GM23248 (cell line): ENCODE measurements at regions not wholly inside any gene's neighbourhood (a gene's known extent, or its start where the extent isn't known, plus 50 kb on each side); places are given as distances from the start of the nearest gene placed in this dataset.

Experiments used
- DNase-seq: peaks from one replicate; pipeline ENCODE4 v3.0.0-alpha.2; 2015
- H2AFZ ChIP-seq: fragments of 200-600 bp; sonication (generic); 2 replicates; pipeline ENCODE4 v1.6.1; 2016; ENCODE audit warnings: antibody characterized with exemption
- H3F3A ChIP-seq: fragments of 200-600 bp; sonication (generic); 2 replicates; pipeline ENCODE4 v1.6.1; 2016; ENCODE audit warnings: mild to moderate bottlenecking, antibody characterized with exemption, mixed run types; ENCODE audit not compliant: insufficient read depth
- H3K27ac ChIP-seq: fragments of 200-600 bp; sonication (generic); 2 replicates; pipeline ENCODE4 v1.5.1; 2016; ENCODE audit warnings: mild to moderate bottlenecking
- H3K27me3 ChIP-seq: fragments of 200-600 bp; sonication (generic); replicated peaks from 2 replicates; pipeline ENCODE4 v1.6.1; 2016; ENCODE audit warnings: mild to moderate bottlenecking; ENCODE audit not compliant: insufficient read depth
- H3K36me3 ChIP-seq: fragments of 200-600 bp; sonication (generic); 2 replicates; pipeline ENCODE4 v1.6.1; 2016; ENCODE audit warnings: low read depth, mild to moderate bottlenecking
- H3K4me1 ChIP-seq: fragments of 200-600 bp; sonication (generic); 2 replicates; pipeline ENCODE4 v1.6.1; 2016; ENCODE audit warnings: mild to moderate bottlenecking; ENCODE audit not compliant: insufficient read depth
- H3K4me2 ChIP-seq: fragments of 200-600 bp; sonication (generic); one replicate; pipeline ENCODE4 v1.6.1; 2016; ENCODE audit warnings: mild to moderate bottlenecking; ENCODE audit not compliant: unreplicated experiment
- H3K4me3 ChIP-seq: fragments of 200-600 bp; sonication (generic); 2 replicates; pipeline ENCODE4 v1.5.1; 2016; ENCODE audit warnings: mild to moderate bottlenecking
- H3K79me2 ChIP-seq: fragments of 200-600 bp; sonication (generic); 2 replicates; pipeline ENCODE4 v1.6.1; 2016; ENCODE audit warnings: mild to moderate bottlenecking; ENCODE audit not compliant: insufficient read depth
- H3K9ac ChIP-seq: fragments of 200-600 bp; sonication (generic); 2 replicates; pipeline ENCODE4 v1.6.1; 2016; ENCODE audit warnings: mild to moderate bottlenecking
- H3K9me2 ChIP-seq: fragments of 200-600 bp; sonication (generic); 2 replicates; pipeline ENCODE4 v1.6.1; 2016; ENCODE audit warnings: mixed run types, mild to moderate bottlenecking, moderate library complexity; ENCODE audit not compliant: insufficient read depth
- H3K9me3 ChIP-seq: fragments of 200-600 bp; sonication (generic); one replicate; pipeline ENCODE4 v1.6.1; 2017; ENCODE audit warnings: low read depth
- H4K20me1 ChIP-seq: fragments of 200-600 bp; sonication (generic); 2 replicates; pipeline ENCODE4 v1.6.0; 2016; ENCODE audit not compliant: insufficient read depth
- EZH2 ChIP-seq: fragments of 200-600 bp; sonication (generic); IDR thresholded peaks from 2 replicates; pipeline ENCODE4 v1.6.1; 2018; ENCODE audit warnings: antibody characterized with exemption, mild to moderate bottlenecking; ENCODE audit not compliant: insufficient read depth, poor library complexity, severe bottlenecking
- EZH2phosphoT487 ChIP-seq: fragments of 200-600 bp; sonication (generic); IDR thresholded peaks from 2 replicates; pipeline ENCODE4 v1.6.1; 2018; ENCODE audit warnings: antibody characterized with exemption, moderate library complexity, mild to moderate bottlenecking, low read depth; ENCODE audit not compliant: insufficient read depth
- WGBS, 2 experiments: methylation state at CpG; one replicate each; pipeline ENCODE4 v1.1.6; 2015 to 2017; ENCODE audit warnings: low lambda C conversion rate in 2 of 2, low coverage in 1 of 2; ENCODE audit errors: missing lambda C conversion rate in 2 of 2; 5-methylcytosine and 5-hydroxymethylcytosine counted together
- in situ Hi-C: fragments of 300-500 bp; cut with MboI; formaldehyde crosslinking; loops from 2 replicates; pipeline ENCODE4 v1.15.0; 2020

- no peaks in the 10 kb centered on the region for H3K36me3 ChIP-seq
- H3K9ac ChIP-seq = no peak overlapping the region
- 0 out of 2 replicates have a peak, but pooled peaks cover 4% of the 10 kb centered on the region for H3F3A ChIP-seq
- in situ Hi-C loops = no loop called here
- H3K9me3 ChIP-seq = no peaks in the 10 kb centered on the region
- no peak overlapping the region for H3K4me2 ChIP-seq
- H4K20me1 ChIP-seq = no peaks in the 10 kb centered on the region
- no peaks in the 10 kb centered on the region for H3K9me2 ChIP-seq
- H2AFZ ChIP-seq = no peak overlapping the region
- no peaks in the 10 kb centered on the region for H3K27me3 ChIP-seq
- TF ChIP-seq EZH2 (no peak), EZH2phosphoT487 (no peak)
- 48 to 51% methylated on average over 12 of the region's 12 CpGs for WGBS, 2 experiments
- peaks cover 14% of the 10 kb centered on the region for H3K4me1 ChIP-seq
- DNase-seq = no peak
- no peaks in the 10 kb centered on the region for H3K79me2 ChIP-seq
- no peak overlapping the region for H3K4me3 ChIP-seq
- no peak overlapping the region for H3K27ac ChIP-seq
Measured at GRCh38 chr10:78510566-78511323, 477.1 kb downstream of the RPS24 start.

GRCh38 chr10:78511324-78512204 lies 477.9 kb downstream of the RPS24 start:
- Histone ChIP-seq H3K9me3 (no peaks in the 10 kb centered on the region), H3K4me2 (no peak overlapping the region), H3F3A (no peaks in the 10 kb centered on the region), H3K9me2 (no peaks in the 10 kb centered on the region), H3K4me3 (no peak overlapping the region), H3K27ac (no peak overlapping the region), H3K9ac (no peak overlapping the region), H3K36me3 (no peaks in the 10 kb centered on the region), H2AFZ (no peak overlapping the region), H4K20me1 (no peaks in the 10 kb centered on the region), H3K27me3 (no peaks in the 10 kb centered on the region), H3K79me2 (no peaks in the 10 kb centered on the region), H3K4me1 (peaks cover 14% of the 10 kb centered on the region)
- no peak for TF ChIP-seq EZH2phosphoT487
- TF ChIP-seq EZH2 = no peak
- in situ Hi-C loops = no loop called here
- 59 to 65% methylated on average over 6 of the region's 6 CpGs for WGBS, 2 experiments
- DNase-seq = peak; percentile 19

GRCh38 chr10:78512205-78512550 lies 478.5 kb downstream of the RPS24 start:
- Histone ChIP-seq H4K20me1 (no peaks in the 10 kb centered on the region), H3K4me2 (no peak overlapping the region), H3K4me1 (peaks cover 14% of the 10 kb centered on the region), H2AFZ (no peak overlapping the region), H3K9me2 (no peaks in the 10 kb centered on the region), H3K36me3 (no peaks in the 10 kb centered on the region), H3K9ac (no peak overlapping the region), H3K9me3 (no peaks in the 10 kb centered on the region), H3K27me3 (no peaks in the 10 kb centered on the region), H3K79me2 (no peaks in the 10 kb centered on the region), H3K4me3 (no peak overlapping the region), H3F3A (no peaks in the 10 kb centered on the region), H3K27ac (no peak overlapping the region)
- DNase-seq = no peak
- WGBS, 2 experiments = 61 to 62% methylated on average over 3 of the region's 3 CpGs
- in situ Hi-C loops = no loop called here
- no peak for TF ChIP-seq EZH2
- TF ChIP-seq EZH2phosphoT487 = no peak

- TF ChIP-seq EZH2 (no peak), EZH2phosphoT487 (no peak)
- no peaks in the 10 kb centered on the region for H3K79me2 ChIP-seq
- H3K36me3 ChIP-seq = no peaks in the 10 kb centered on the region
- 59 to 60% methylated on average over 2 of the region's 2 CpGs for WGBS, 2 experiments
- no peak overlapping the region for H3K4me3 ChIP-seq
- no peaks in the 10 kb centered on the region for H3K9me2 ChIP-seq
- no peak overlapping the region for H3K9ac ChIP-seq
- no peak overlapping the region for H3K4me2 ChIP-seq
- no peaks in the 10 kb centered on the region for H4K20me1 ChIP-seq
- H3K27ac ChIP-seq = no peak overlapping the region
- H3K4me1 ChIP-seq = peaks cover 14% of the 10 kb centered on the region
- H3F3A ChIP-seq = no peaks in the 10 kb centered on the region
- no peak for DNase-seq
- in situ Hi-C loops = no loop called here
- no peak overlapping the region for H2AFZ ChIP-seq
- H3K9me3 ChIP-seq = no peaks in the 10 kb centered on the region
- H3K27me3 ChIP-seq = no peaks in the 10 kb centered on the region
Measured at GRCh38 chr10:78513330-78513729, 479.7 kb downstream of the RPS24 start.
